ENCODE measurements at regions not wholly inside any gene's neighbourhood (a gene's known extent, or its start where the extent isn't known, plus 50 kb on each side); places are given as distances from the start of the nearest gene placed in this dataset.
"Not testable (repeated sequence)": the region's sequence is repeated elsewhere in the genome, so short reads cannot be mapped to it uniquely, and the experiment has no call there.

DNA sequence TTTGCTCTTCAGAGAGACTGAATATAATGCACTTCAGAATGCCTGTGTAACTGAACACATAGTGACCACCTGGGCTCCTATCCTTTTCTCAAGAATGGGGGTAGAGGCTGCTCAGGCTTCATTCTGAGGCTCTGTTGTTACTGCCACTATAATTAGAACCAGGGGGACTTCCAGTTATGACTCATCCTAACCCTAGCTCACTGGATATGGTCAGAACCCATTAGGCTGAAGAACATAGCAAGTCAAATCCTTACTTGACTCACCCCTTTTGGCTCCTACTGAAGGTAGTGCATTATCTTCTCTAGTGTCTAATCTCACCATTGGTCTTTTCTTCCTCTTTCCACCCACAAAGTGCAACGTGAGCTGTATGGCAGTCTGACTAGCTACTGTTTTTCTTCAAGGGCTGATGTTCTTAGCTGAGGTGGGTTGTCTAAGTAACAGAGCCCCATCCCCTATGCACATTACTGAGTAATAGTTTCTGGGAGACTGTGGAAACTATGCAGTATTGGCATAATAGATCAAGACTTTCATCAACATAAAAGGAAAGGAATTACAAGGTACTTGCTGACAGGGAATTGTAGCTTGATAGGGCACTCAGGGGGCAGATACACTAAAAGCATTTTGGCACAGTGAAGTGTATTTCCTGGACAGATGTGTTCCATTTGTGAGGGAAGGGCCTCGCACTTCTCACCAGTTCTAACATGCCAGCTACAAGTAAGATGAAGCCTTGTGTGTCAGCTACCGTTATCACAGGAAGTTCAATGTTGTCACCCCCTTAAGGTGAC, 431.0 kb upstream of the MEF2C start:
- Mint-ChIP-seq H3K4me3 (ENCODE audit: unreplicated experiment) (no peak overlapping the region), H3K9me3 (ENCODE audit: unreplicated experiment) (no peaks in the 10 kb centered on the region), H3K27ac (ENCODE audit: unreplicated experiment) (no peak overlapping the region), H3K27me3 (ENCODE audit: unreplicated experiment) (no peaks in the 10 kb centered on the region), H3K4me1 (ENCODE audit: unreplicated experiment) (peaks cover 21% of the 10 kb centered on the region), H3K36me3 (ENCODE audit: unreplicated experiment) (no peaks in the 10 kb centered on the region)
- DNase-seq (ENCODE audit: extremely low spot score, unreplicated experiment) = no peak
- TF ChIP-seq, protein P1, sequence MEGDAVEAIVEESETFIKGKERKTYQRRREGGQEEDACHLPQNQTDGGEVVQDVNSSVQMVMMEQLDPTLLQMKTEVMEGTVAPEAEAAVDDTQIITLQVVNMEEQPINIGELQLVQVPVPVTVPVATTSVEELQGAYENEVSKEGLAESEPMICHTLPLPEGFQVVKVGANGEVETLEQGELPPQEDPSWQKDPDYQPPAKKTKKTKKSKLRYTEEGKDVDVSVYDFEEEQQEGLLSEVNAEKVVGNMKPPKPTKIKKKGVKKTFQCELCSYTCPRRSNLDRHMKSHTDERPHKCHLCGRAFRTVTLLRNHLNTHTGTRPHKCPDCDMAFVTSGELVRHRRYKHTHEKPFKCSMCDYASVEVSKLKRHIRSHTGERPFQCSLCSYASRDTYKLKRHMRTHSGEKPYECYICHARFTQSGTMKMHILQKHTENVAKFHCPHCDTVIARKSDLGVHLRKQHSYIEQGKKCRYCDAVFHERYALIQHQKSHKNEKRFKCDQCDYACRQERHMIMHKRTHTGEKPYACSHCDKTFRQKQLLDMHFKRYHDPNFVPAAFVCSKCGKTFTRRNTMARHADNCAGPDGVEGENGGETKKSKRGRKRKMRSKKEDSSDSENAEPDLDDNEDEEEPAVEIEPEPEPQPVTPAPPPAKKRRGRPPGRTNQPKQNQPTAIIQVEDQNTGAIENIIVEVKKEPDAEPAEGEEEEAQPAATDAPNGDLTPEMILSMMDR (IDR thresholded peaks at IDR 0.05) = no peak

DNA sequence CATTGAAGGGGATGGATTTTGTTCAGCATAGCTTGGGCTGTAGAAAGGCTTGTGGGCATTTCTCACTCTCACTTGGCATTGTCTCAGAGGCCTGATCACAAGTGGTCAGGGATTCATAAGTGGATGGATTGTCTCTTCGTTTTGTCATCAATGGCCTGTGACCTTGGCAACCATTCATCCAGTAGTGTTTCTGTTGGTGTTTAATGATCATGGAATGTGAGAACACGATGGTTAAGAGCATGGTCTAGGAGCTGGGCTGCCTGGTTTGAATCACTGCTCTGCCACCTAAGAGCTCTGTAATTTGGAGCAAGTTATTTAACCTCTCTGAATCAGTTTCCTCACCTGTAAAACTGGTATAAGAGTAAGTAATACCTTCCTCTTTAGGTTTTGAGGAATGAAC, 430.1 kb upstream of the MEF2C start:
- Mint-ChIP-seq H3K27ac (ENCODE audit: unreplicated experiment) (no peak overlapping the region), H3K9me3 (ENCODE audit: unreplicated experiment) (no peaks in the 10 kb centered on the region), H3K4me3 (ENCODE audit: unreplicated experiment) (no peak overlapping the region), H3K4me1 (ENCODE audit: unreplicated experiment) (peaks cover 21% of the 10 kb centered on the region), H3K36me3 (ENCODE audit: unreplicated experiment) (no peaks in the 10 kb centered on the region), H3K27me3 (ENCODE audit: unreplicated experiment) (no peaks in the 10 kb centered on the region)
- TF ChIP-seq, protein P1 (IDR thresholded peaks at IDR 0.05) = no peak
- DNase-seq (ENCODE audit: extremely low spot score, unreplicated experiment) = no peak

DNA sequence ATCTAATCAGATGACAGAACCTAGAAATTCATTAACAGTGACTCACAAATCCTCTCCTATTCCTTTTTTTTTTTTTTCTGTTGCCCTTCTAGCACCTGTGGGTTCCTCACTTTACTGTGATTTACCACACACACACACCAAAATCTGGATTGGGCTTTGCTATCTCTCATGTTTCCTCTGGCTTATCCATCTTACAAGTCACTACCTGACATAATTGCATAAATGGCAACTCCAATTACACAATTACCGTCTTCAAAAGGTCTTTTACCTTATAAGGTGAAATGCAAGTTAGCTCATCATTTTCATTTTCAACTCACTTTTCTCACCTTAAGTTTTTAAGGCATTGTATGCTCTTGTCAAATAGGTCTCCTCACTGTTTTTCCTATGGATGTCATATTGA, 426.3 kb upstream of the MEF2C start:
- Mint-ChIP-seq H3K4me1 (ENCODE audit: unreplicated experiment) (peaks cover 14% of the 10 kb centered on the region), H3K9me3 (ENCODE audit: unreplicated experiment) (no peaks in the 10 kb centered on the region), H3K27ac (ENCODE audit: unreplicated experiment) (no peak overlapping the region), H3K36me3 (ENCODE audit: unreplicated experiment) (no peaks in the 10 kb centered on the region), H3K27me3 (ENCODE audit: unreplicated experiment) (no peaks in the 10 kb centered on the region), H3K4me3 (ENCODE audit: unreplicated experiment) (no peak overlapping the region)
- DNase-seq (ENCODE audit: extremely low spot score, unreplicated experiment) = no peak
- TF ChIP-seq, protein P1 (IDR thresholded peaks at IDR 0.05) = no peak

DNA sequence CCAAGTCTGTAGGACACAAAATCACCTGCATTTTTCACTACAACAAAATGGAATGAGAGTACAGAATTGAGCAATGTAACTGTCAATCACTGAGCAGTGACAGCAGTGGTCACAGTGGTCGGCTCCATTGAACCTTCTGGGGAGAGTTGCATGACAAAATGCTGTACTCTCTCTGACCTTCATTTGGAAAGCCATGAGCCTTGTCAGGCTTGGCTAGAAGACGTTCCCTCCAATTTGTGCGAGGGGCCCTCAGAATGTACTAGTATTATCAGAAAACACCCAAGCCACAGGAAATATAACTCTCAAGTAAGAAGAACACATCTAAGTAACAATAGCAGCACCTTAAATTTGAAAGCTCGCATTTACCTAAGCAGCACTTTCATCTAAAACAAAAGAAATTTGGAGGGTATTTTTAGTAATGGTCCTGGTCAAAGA, 425.6 kb upstream of the MEF2C start:
- Mint-ChIP-seq H3K4me3 (ENCODE audit: unreplicated experiment) (no peak overlapping the region), H3K9me3 (ENCODE audit: unreplicated experiment) (no peaks in the 10 kb centered on the region), H3K27ac (ENCODE audit: unreplicated experiment) (no peak overlapping the region), H3K4me1 (ENCODE audit: unreplicated experiment) (peaks cover 7% of the 10 kb centered on the region), H3K36me3 (ENCODE audit: unreplicated experiment) (no peaks in the 10 kb centered on the region), H3K27me3 (ENCODE audit: unreplicated experiment) (no peaks in the 10 kb centered on the region)
- DNase-seq (ENCODE audit: extremely low spot score, unreplicated experiment) = no peak
- TF ChIP-seq, protein P1 (IDR thresholded peaks at IDR 0.05) = no peak

DNA sequence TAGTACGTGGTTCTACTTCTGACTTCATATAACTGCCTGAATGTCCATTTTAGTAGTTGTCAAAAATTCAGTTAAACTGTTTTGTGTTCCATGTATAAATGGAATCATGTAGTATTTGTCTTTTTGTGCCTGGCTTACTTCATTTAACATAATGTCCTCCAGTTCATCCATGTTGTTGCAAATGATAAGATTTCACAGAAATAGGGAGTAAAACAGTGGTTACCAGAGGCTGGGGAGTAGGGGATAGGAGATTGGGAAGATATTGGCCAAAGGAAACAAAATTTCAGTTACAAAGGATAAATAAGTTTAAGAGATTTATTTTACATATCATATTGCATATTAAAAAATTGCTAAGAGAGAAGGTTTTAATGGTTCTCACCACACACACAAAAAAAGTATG, 425.0 kb upstream of the MEF2C start:
- H3K27ac Mint-ChIP-seq (ENCODE audit: unreplicated experiment) = no peak overlapping the region
- H3K4me3 Mint-ChIP-seq (ENCODE audit: unreplicated experiment) = no peak overlapping the region
- H3K9me3 Mint-ChIP-seq (ENCODE audit: unreplicated experiment) = no peaks in the 10 kb centered on the region
- H3K27me3 Mint-ChIP-seq (ENCODE audit: unreplicated experiment) = no peaks in the 10 kb centered on the region
- no peak for DNase-seq (ENCODE audit: extremely low spot score, unreplicated experiment)
- TF ChIP-seq, protein P1 (IDR thresholded peaks at IDR 0.05) = no peak
- H3K36me3 Mint-ChIP-seq (ENCODE audit: unreplicated experiment) = no peaks in the 10 kb centered on the region
- peaks cover 3% of the 10 kb centered on the region for H3K4me1 Mint-ChIP-seq (ENCODE audit: unreplicated experiment)

DNA sequence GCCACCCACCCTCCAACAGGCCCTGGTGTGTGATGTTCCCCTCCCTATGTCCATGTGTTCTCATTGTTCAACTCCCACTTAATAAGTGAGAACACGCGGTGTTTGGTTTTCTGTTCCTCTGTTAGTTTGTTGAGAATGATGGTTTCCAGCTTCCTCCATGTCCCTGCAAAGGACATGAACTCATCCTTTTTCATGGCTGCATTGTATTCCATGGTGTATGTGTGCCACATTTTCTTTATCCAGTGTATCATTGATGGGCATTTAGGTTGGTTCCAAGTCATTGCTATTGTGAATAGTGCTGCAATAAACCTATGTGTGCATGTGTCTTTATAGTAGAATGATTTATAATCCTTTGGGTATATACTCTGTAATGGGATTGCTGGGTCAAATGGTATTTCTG, 424.2 kb upstream of the MEF2C start:
- not testable (repeated sequence) for H3K36me3 Mint-ChIP-seq (ENCODE audit: unreplicated experiment); H3K27ac Mint-ChIP-seq (ENCODE audit: unreplicated experiment); DNase-seq (ENCODE audit: extremely low spot score, unreplicated experiment); H3K9me3 Mint-ChIP-seq (ENCODE audit: unreplicated experiment); H3K4me1 Mint-ChIP-seq (ENCODE audit: unreplicated experiment); H3K4me3 Mint-ChIP-seq (ENCODE audit: unreplicated experiment); H3K27me3 Mint-ChIP-seq (ENCODE audit: unreplicated experiment)
